ENCODE measurements at regions not wholly inside any gene's neighbourhood (a gene's known extent, or its start where the extent isn't known, plus 50 kb on each side); places are given as distances from the start of the nearest gene placed in this dataset.

GRCh38 chr19:28838909-28839308, 374.0 kb downstream of the UQCRFS1 start:
- Histone ChIP-seq H3K9ac (ENCODE audit: low read length in 5 of 5) (no peak overlapping the region), H3K4me3 (ENCODE audit: low read depth in 1 of 5, low read length in 5 of 5) (no peak overlapping the region), H3K27ac (ENCODE audit: low read depth, low read length) (no peak overlapping the region)

GRCh38 chr19:28836421-28836820, 376.5 kb downstream of the UQCRFS1 start:
- H3K9ac ChIP-seq (ENCODE audit: low read length in 5 of 5): no peak overlapping the region
- no peaks in the 10 kb centered on the region for H3K36me3 ChIP-seq (ENCODE audit: control insufficient read depth in 5 of 5, insufficient read depth in 5 of 5, low read length in 5 of 5)
- peaks cover 0 to 7% (median 0%) of the 10 kb centered on the region in 5 donors for H3K27me3 ChIP-seq (ENCODE audit: control insufficient read depth in 5 of 5, insufficient read depth in 4 of 5, low read length in 5 of 5)
- H3K4me1 ChIP-seq (ENCODE audit: control insufficient read depth in 5 of 5, insufficient read depth in 5 of 5, low read length in 5 of 5): no peaks in the 10 kb centered on the region
- no peak overlapping the region for H3K4me3 ChIP-seq (ENCODE audit: low read depth in 1 of 5, low read length in 5 of 5)
- no peaks in the 10 kb centered on the region for H3K9me3 ChIP-seq (ENCODE audit: control insufficient read depth in 5 of 5, low read length in 5 of 5)
- no peak overlapping the region for H3K27ac ChIP-seq (ENCODE audit: low read depth, low read length)

More at GRCh38 chr19:28838909-28839308, 374.0 kb downstream of the UQCRFS1 start:
- H3K27me3 ChIP-seq (ENCODE audit: control insufficient read depth in 5 of 5, insufficient read depth in 4 of 5, low read length in 5 of 5): peaks cover 0 to 7% (median 0%) of the 10 kb centered on the region in 5 donors
- no peaks in the 10 kb centered on the region for H3K4me1 ChIP-seq (ENCODE audit: control insufficient read depth in 5 of 5, insufficient read depth in 5 of 5, low read length in 5 of 5)
- no peaks in the 10 kb centered on the region for H3K9me3 ChIP-seq (ENCODE audit: control insufficient read depth in 5 of 5, low read length in 5 of 5)
- no peaks in the 10 kb centered on the region for H3K36me3 ChIP-seq (ENCODE audit: control insufficient read depth in 5 of 5, insufficient read depth in 5 of 5, low read length in 5 of 5)

GRCh38 chr19:28834996-28835395, 378.0 kb downstream of the UQCRFS1 start:
- H3K36me3 ChIP-seq (ENCODE audit: control insufficient read depth in 5 of 5, insufficient read depth in 5 of 5, low read length in 5 of 5): no peaks in the 10 kb centered on the region
- H3K9me3 ChIP-seq (ENCODE audit: control insufficient read depth in 5 of 5, low read length in 5 of 5): no peaks in the 10 kb centered on the region
- H3K9ac ChIP-seq (ENCODE audit: low read length in 5 of 5): no peak overlapping the region

GRCh38 chr19:28831462-28831861, 381.5 kb downstream of the UQCRFS1 start:
- Histone ChIP-seq H3K4me1 (ENCODE audit: control insufficient read depth in 5 of 5, insufficient read depth in 5 of 5, low read length in 5 of 5) (no peaks in the 10 kb centered on the region), H3K4me3 (ENCODE audit: low read depth in 1 of 5, low read length in 5 of 5) (no peak overlapping the region), H3K36me3 (ENCODE audit: control insufficient read depth in 5 of 5, insufficient read depth in 5 of 5, low read length in 5 of 5) (no peaks in the 10 kb centered on the region), H3K9me3 (ENCODE audit: control insufficient read depth in 5 of 5, low read length in 5 of 5) (no peaks in the 10 kb centered on the region), H3K27ac (ENCODE audit: low read depth, low read length) (no peak overlapping the region), H3K9ac (ENCODE audit: low read length in 5 of 5) (no peak overlapping the region), H3K27me3 (ENCODE audit: control insufficient read depth in 5 of 5, insufficient read depth in 4 of 5, low read length in 5 of 5) (peaks cover 0 to 3% (median 0%) of the 10 kb centered on the region in 5 donors)

More at GRCh38 chr19:28834996-28835395, 378.0 kb downstream of the UQCRFS1 start:
- Histone ChIP-seq H3K27ac (ENCODE audit: low read depth, low read length) (no peak overlapping the region), H3K27me3 (ENCODE audit: control insufficient read depth in 5 of 5, insufficient read depth in 4 of 5, low read length in 5 of 5) (peaks cover 0 to 7% (median 0%) of the 10 kb centered on the region in 5 donors), H3K4me3 (ENCODE audit: low read depth in 1 of 5, low read length in 5 of 5) (no peak overlapping the region), H3K4me1 (ENCODE audit: control insufficient read depth in 5 of 5, insufficient read depth in 5 of 5, low read length in 5 of 5) (no peaks in the 10 kb centered on the region)

DNA sequence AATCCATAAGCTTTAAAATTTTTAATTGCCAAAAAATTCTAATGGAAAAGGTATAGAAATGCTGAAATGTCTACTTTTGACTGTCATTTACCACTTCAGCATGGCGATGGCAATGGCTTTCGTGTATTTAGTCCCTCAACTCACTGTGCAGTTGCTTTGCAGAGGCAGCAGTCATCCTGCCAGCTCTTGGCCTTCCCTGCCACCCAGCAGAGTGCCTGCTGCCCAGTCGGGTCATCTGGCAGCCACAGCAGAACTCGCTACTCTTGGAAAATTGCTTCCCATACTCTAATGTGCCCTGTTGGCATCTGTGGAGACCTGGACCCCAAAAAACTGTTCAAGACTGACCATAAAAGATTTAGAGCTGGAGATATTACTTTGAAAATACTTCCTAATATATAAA, 383.2 kb downstream of the UQCRFS1 start:
- no peak overlapping the region for H3K27ac ChIP-seq (ENCODE audit: low read depth, low read length)
- H3K9me3 ChIP-seq (ENCODE audit: control insufficient read depth in 5 of 5, low read length in 5 of 5): no peaks in the 10 kb centered on the region
- H3K27me3 ChIP-seq (ENCODE audit: control insufficient read depth in 5 of 5, insufficient read depth in 4 of 5, low read length in 5 of 5): no peaks in the 10 kb centered on the region
- H3K36me3 ChIP-seq (ENCODE audit: control insufficient read depth in 5 of 5, insufficient read depth in 5 of 5, low read length in 5 of 5): no peaks in the 10 kb centered on the region
- no peak overlapping the region for H3K4me3 ChIP-seq (ENCODE audit: low read depth in 1 of 5, low read length in 5 of 5)
- H3K9ac ChIP-seq (ENCODE audit: low read length in 5 of 5): no peak overlapping the region
- H3K4me1 ChIP-seq (ENCODE audit: control insufficient read depth in 5 of 5, insufficient read depth in 5 of 5, low read length in 5 of 5): no peaks in the 10 kb centered on the region

GRCh38 chr19:28829359-28829758, 383.6 kb downstream of the UQCRFS1 start:
- H3K9me3 ChIP-seq (ENCODE audit: control insufficient read depth in 5 of 5, low read length in 5 of 5): no peaks in the 10 kb centered on the region
- no peak overlapping the region for H3K9ac ChIP-seq (ENCODE audit: low read length in 5 of 5)
- no peak overlapping the region for H3K27ac ChIP-seq (ENCODE audit: low read depth, low read length)
- no peaks in the 10 kb centered on the region for H3K4me1 ChIP-seq (ENCODE audit: control insufficient read depth in 5 of 5, insufficient read depth in 5 of 5, low read length in 5 of 5)
- H3K4me3 ChIP-seq (ENCODE audit: low read depth in 1 of 5, low read length in 5 of 5): no peak overlapping the region
- no peaks in the 10 kb centered on the region for H3K36me3 ChIP-seq (ENCODE audit: control insufficient read depth in 5 of 5, insufficient read depth in 5 of 5, low read length in 5 of 5)
- H3K27me3 ChIP-seq (ENCODE audit: control insufficient read depth in 5 of 5, insufficient read depth in 4 of 5, low read length in 5 of 5): no peaks in the 10 kb centered on the region

GRCh38 chr19:28828276-28828870, 384.6 kb downstream of the UQCRFS1 start:
- Histone ChIP-seq H3K4me3 (ENCODE audit: low read depth in 1 of 5, low read length in 5 of 5) (no peak overlapping the region), H3K4me1 (ENCODE audit: control insufficient read depth in 5 of 5, insufficient read depth in 5 of 5, low read length in 5 of 5) (no peaks in the 10 kb centered on the region), H3K9me3 (ENCODE audit: control insufficient read depth in 5 of 5, low read length in 5 of 5) (no peaks in the 10 kb centered on the region), H3K9ac (ENCODE audit: low read length in 5 of 5) (no peak overlapping the region), H3K36me3 (ENCODE audit: control insufficient read depth in 5 of 5, insufficient read depth in 5 of 5, low read length in 5 of 5) (no peaks in the 10 kb centered on the region), H3K27ac (ENCODE audit: low read depth, low read length) (no peak overlapping the region), H3K27me3 (ENCODE audit: control insufficient read depth in 5 of 5, insufficient read depth in 4 of 5, low read length in 5 of 5) (no peaks in the 10 kb centered on the region)

- no peaks in the 10 kb centered on the region for H3K4me1 ChIP-seq (ENCODE audit: control insufficient read depth in 5 of 5, insufficient read depth in 5 of 5, low read length in 5 of 5)
- no peaks in the 10 kb centered on the region for H3K27me3 ChIP-seq (ENCODE audit: control insufficient read depth in 5 of 5, insufficient read depth in 4 of 5, low read length in 5 of 5)
- no peak overlapping the region for H3K4me3 ChIP-seq (ENCODE audit: low read depth in 1 of 5, low read length in 5 of 5)
- H3K9ac ChIP-seq (ENCODE audit: low read length in 5 of 5): no peak overlapping the region
- no peaks in the 10 kb centered on the region for H3K9me3 ChIP-seq (ENCODE audit: control insufficient read depth in 5 of 5, low read length in 5 of 5)
- no peak overlapping the region for H3K27ac ChIP-seq (ENCODE audit: low read depth, low read length)
- no peaks in the 10 kb centered on the region for H3K36me3 ChIP-seq (ENCODE audit: control insufficient read depth in 5 of 5, insufficient read depth in 5 of 5, low read length in 5 of 5)
These were observed 385.6 kb downstream of the UQCRFS1 start for GRCh38 chr19:28827382-28827781.

DNA sequence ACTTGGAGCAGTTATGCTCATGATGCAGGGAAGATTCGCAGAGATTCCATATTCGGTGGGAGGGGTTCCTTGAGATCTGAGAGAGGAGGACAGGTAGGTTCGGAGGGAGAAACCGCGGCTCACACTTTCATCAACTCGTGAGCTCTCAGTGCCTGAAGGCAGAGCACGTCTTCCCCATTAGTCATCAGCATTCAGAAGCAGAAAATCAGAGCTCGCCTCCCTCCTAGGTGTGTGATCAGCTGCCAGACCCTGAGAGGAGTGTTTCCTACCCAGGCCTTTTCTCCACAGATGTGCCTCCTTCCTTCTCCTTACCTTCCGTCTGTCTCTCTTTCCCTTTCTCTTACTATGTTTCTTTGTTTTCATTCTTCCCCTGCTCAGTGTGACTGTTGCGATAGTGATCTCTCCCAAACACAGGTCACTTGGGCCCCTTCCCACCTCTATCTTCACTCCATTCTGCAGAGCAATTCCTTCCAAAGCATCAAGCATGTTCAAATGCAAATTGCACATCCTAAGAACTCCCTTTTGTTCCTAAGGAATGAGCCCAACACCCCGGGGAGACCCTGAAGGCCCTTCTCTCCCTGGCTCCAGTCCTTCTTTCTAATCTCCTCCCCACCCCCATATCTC, 389.5 kb downstream of the UQCRFS1 start:
- Histone ChIP-seq H3K27me3 (ENCODE audit: control insufficient read depth in 5 of 5, insufficient read depth in 4 of 5, low read length in 5 of 5) (no peaks in the 10 kb centered on the region), H3K27ac (ENCODE audit: low read depth, low read length) (no peak overlapping the region), H3K36me3 (ENCODE audit: control insufficient read depth in 5 of 5, insufficient read depth in 5 of 5, low read length in 5 of 5) (no peaks in the 10 kb centered on the region), H3K4me3 (ENCODE audit: low read depth in 1 of 5, low read length in 5 of 5) (no peak overlapping the region), H3K4me1 (ENCODE audit: control insufficient read depth in 5 of 5, insufficient read depth in 5 of 5, low read length in 5 of 5) (no peaks in the 10 kb centered on the region), H3K9ac (ENCODE audit: low read length in 5 of 5) (no peak overlapping the region), H3K9me3 (ENCODE audit: control insufficient read depth in 5 of 5, low read length in 5 of 5) (no peaks in the 10 kb centered on the region)

GRCh38 chr19:28820289-28820688, 392.7 kb downstream of the UQCRFS1 start:
- Histone ChIP-seq H3K4me1 (ENCODE audit: control insufficient read depth in 5 of 5, insufficient read depth in 5 of 5, low read length in 5 of 5) (no peaks in the 10 kb centered on the region), H3K27ac (ENCODE audit: low read depth, low read length) (no peak overlapping the region), H3K4me3 (ENCODE audit: low read depth in 1 of 5, low read length in 5 of 5) (no peak overlapping the region), H3K9me3 (ENCODE audit: control insufficient read depth in 5 of 5, low read length in 5 of 5) (peaks cover 0 to under 1% (median 0%) of the 10 kb centered on the region in 5 donors), H3K36me3 (ENCODE audit: control insufficient read depth in 5 of 5, insufficient read depth in 5 of 5, low read length in 5 of 5) (no peaks in the 10 kb centered on the region), H3K9ac (ENCODE audit: low read length in 5 of 5) (no peak overlapping the region), H3K27me3 (ENCODE audit: control insufficient read depth in 5 of 5, insufficient read depth in 4 of 5, low read length in 5 of 5) (no peaks in the 10 kb centered on the region)
